Testis (tissue), 2 donors: ENCODE measurements at regions not wholly inside any gene's neighbourhood (a gene's known extent, or its start where the extent isn't known, plus 50 kb on each side); places are given as distances from the start of the nearest gene placed in this dataset.

ENCODE experiments used
- POLR2A ChIP-seq: fragments of 450-650 bp; IDR thresholded peaks from one replicate; pipeline ENCODE4 v1.6.1; 2017; ENCODE audit warnings: antibody characterized with exemption, mild to moderate bottlenecking, moderate library complexity
- TF ChIP-seq, protein P1 (sequence below), 3 experiments: fragments of 450-650 bp in 2 of 3; fragments of 200-600 bp in 1 of 3; sonication (generic) in 1 of 3; IDR thresholded peaks; one replicate each; pipeline ENCODE4 v1.5.1; 2016 to 2019; ENCODE audit warnings: antibody characterized with exemption in 3 of 3, mild to moderate bottlenecking in 2 of 3, moderate library complexity in 1 of 3

DNA sequence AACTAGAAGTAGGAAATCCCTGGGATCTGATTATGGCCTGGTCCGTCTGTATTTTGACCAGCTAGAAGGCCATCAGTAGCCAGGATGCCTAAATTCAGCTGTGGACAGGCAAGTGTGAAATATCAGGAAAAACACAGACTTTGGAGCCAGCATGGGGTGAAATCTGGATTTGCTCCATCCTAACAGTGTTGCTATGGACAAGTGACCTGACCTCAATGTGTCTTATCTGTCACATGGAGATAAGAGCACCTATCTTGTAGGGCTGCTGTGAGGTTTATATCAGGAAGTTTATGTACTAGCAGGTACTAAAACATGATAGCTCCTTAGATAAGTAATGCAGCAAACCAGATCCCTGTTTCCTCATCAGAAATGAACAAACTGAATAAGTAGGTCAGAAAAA is 460.4 kb downstream of the STK39 start:
- TF ChIP-seq, protein P1, sequence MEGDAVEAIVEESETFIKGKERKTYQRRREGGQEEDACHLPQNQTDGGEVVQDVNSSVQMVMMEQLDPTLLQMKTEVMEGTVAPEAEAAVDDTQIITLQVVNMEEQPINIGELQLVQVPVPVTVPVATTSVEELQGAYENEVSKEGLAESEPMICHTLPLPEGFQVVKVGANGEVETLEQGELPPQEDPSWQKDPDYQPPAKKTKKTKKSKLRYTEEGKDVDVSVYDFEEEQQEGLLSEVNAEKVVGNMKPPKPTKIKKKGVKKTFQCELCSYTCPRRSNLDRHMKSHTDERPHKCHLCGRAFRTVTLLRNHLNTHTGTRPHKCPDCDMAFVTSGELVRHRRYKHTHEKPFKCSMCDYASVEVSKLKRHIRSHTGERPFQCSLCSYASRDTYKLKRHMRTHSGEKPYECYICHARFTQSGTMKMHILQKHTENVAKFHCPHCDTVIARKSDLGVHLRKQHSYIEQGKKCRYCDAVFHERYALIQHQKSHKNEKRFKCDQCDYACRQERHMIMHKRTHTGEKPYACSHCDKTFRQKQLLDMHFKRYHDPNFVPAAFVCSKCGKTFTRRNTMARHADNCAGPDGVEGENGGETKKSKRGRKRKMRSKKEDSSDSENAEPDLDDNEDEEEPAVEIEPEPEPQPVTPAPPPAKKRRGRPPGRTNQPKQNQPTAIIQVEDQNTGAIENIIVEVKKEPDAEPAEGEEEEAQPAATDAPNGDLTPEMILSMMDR (IDR thresholded peaks at IDR 0.05), result no peak
- no peak for TF ChIP-seq POLR2A
